ENCODE measurements at regions not wholly inside any gene's neighbourhood (a gene's known extent, or its start where the extent isn't known, plus 50 kb on each side); places are given as distances from the start of the nearest gene placed in this dataset.

- TF ChIP-seq CTCF (IDR thresholded peaks at IDR 0.05) (no peak), POLR2A (IDR thresholded peaks at IDR 0.05) (no peak)
These were observed 428.8 kb downstream of the CHSY3 start for GRCh38 chr5:130333089-130333488.

Data from uterus (tissue), 2 donors.